GM12878 (cell line): ENCODE measurements at regions not wholly inside any gene's neighbourhood (a gene's known extent, or its start where the extent isn't known, plus 50 kb on each side); places are given as distances from the start of the nearest gene placed in this dataset.

Experiments used
- ATAC-seq: fragments of 200-7000 bp; cut with Tn5 transposase; 3 replicates; pipeline ENCODE4 v1.9.1; 2020; ENCODE audit warnings: mild to moderate bottlenecking, moderate library complexity
- BruUV-seq: library from RNA; stranded (reverse); fragments of 400-500 nt; replicated peaks from 2 replicates; lab custom pipeline; 2021; lab: Mats Ljungman, UMichigan
- CTCF ChIA-PET: fragments of 300-600 bp; sonication (Branson Sonifier 250); formaldehyde crosslinking; extraction: SDS; loops from one replicate; lab custom pipeline; 2021; ENCODE audit warnings: inconsistent platforms; lab: Yijun Ruan, JAX
- POLR2A ChIA-PET: fragments of 350-600 bp; formaldehyde crosslinking; extraction: SDS; loops from one replicate; lab custom pipeline; 2021; ENCODE audit warnings: inconsistent platforms; lab: Charles Lee
- RAD21 ChIA-PET: fragments of 300-600 bp; sonication (Branson Sonifier 250); formaldehyde crosslinking; loops from one replicate; lab custom pipeline; 2023; ENCODE audit warnings: antibody characterized with exemption; ENCODE audit not compliant: unreplicated experiment; lab: Charles Lee
- SMC1A ChIA-PET: fragments of 300-600 bp; sonication (Branson Sonifier 250); formaldehyde crosslinking; loops from one replicate; lab custom pipeline; 2023; ENCODE audit not compliant: unreplicated experiment, uncharacterized antibody; lab: Charles Lee
- DNase-seq: peaks from one replicate; pipeline ENCODE4 v3.0.0-alpha.2; 2011; ENCODE audit warnings: low read depth, low spot score
- FAIRE-seq: peaks from 3 replicates; lab custom pipeline; 2011; peaks lifted over from hg19 to GRCh38; lab: Jason Lieb, UNC
- H2AFZ ChIP-seq: 2 replicates; pipeline ENCODE4 v1.6.0; 2011; ENCODE audit warnings: low read depth, low read length, control low read depth; ENCODE audit not compliant: control insufficient read depth
- H3K27ac ChIP-seq: 2 replicates; pipeline ENCODE4 v1.5.1; 2011; ENCODE audit warnings: control low read depth; ENCODE audit not compliant: control insufficient read depth, insufficient read depth
- H3K27me3 ChIP-seq, 2 experiments: replicated peaks in 1 of 2; 2 replicates each; pipeline versions ENCODE4 v1.6.0 to v1.6.1; 2011; ENCODE audit warnings: low read length in 1 of 2; ENCODE audit not compliant: control insufficient read depth in 2 of 2, insufficient read depth in 2 of 2
- H3K36me3 ChIP-seq, 2 experiments: 2 replicates each; pipeline ENCODE4 v1.5.1; 2011; ENCODE audit warnings: low read length in 1 of 2; ENCODE audit not compliant: control insufficient read depth in 2 of 2, insufficient read depth in 2 of 2
- H3K4me1 ChIP-seq: 2 replicates; pipeline ENCODE4 v1.6.1; 2011; ENCODE audit warnings: mild to moderate bottlenecking, low read length, moderate library complexity, mixed read lengths; ENCODE audit not compliant: control insufficient read depth, insufficient read depth
- H3K4me2 ChIP-seq: 2 replicates; pipeline ENCODE4 v1.6.0; 2011; ENCODE audit warnings: control low read depth; ENCODE audit not compliant: control insufficient read depth, insufficient read depth
- H3K4me3 ChIP-seq: fragments of 200-600 bp; sonication (generic); 2 replicates; pipeline ENCODE4 v1.5.1; 2016
- H3K79me2 ChIP-seq: 2 replicates; pipeline ENCODE4 v1.6.0; 2011; ENCODE audit warnings: low read length; ENCODE audit not compliant: control insufficient read depth, insufficient read depth
- H3K9ac ChIP-seq: 2 replicates; pipeline ENCODE4 v1.8.0; 2011; ENCODE audit warnings: low read length, control low read depth, mixed read lengths; ENCODE audit not compliant: control insufficient read depth, insufficient read depth
- H3K9me3 ChIP-seq: replicated peaks from 3 replicates; pipeline ENCODE4 v1.5.1; 2011; ENCODE audit warnings: mild to moderate bottlenecking, low read length; ENCODE audit not compliant: control insufficient read depth, insufficient read depth
- H4K20me1 ChIP-seq: 2 replicates; pipeline ENCODE4 v1.6.0; 2011; ENCODE audit not compliant: control insufficient read depth, insufficient read depth
- RAD21 ChIP-seq: IDR thresholded peaks from 2 replicates; pipeline ENCODE4 v1.6.1; 2011; ENCODE audit warnings: mild to moderate bottlenecking, low read depth, low read length, moderate library complexity; ENCODE audit not compliant: insufficient read depth
- SIN3A ChIP-seq: IDR thresholded peaks from 2 replicates; pipeline ENCODE4 v1.6.1; 2012; ENCODE audit warnings: low read depth, low read length, improper control_type of control experiment
- TARDBP ChIP-seq: IDR thresholded peaks from 2 replicates; pipeline ENCODE4 v1.6.1; 2016; ENCODE audit warnings: borderline replicate concordance
- WGBS: methylation state at CpG from one replicate; pipeline ENCODE4 v1.1.6; 2016; ENCODE audit warnings: low lambda C conversion rate; ENCODE audit not compliant: insufficient replicate concordance, insufficient coverage; ENCODE audit errors: missing lambda C conversion rate; 5-methylcytosine and 5-hydroxymethylcytosine counted together
- in situ Hi-C: fragments of 300-500 bp; cut with MboI; formaldehyde crosslinking; loops from 9 replicates; pipeline ENCODE4 v1.14.3; 2018; ENCODE audit warnings: mixed read lengths
- intact Hi-C: fragments of 100-400 bp; cut with micrococcal nuclease; formaldehyde crosslinking; loops from one replicate; pipeline ENCODE4 v1.14.2; 2022; ENCODE audit not compliant: unreplicated experiment
- TF ChIP-seq, protein P1 (sequence below): fragments of 450-650 bp; IDR thresholded peaks from 2 replicates; pipeline ENCODE4 v1.6.1; 2017; ENCODE audit warnings: mild to moderate bottlenecking, moderate library complexity

DNA sequence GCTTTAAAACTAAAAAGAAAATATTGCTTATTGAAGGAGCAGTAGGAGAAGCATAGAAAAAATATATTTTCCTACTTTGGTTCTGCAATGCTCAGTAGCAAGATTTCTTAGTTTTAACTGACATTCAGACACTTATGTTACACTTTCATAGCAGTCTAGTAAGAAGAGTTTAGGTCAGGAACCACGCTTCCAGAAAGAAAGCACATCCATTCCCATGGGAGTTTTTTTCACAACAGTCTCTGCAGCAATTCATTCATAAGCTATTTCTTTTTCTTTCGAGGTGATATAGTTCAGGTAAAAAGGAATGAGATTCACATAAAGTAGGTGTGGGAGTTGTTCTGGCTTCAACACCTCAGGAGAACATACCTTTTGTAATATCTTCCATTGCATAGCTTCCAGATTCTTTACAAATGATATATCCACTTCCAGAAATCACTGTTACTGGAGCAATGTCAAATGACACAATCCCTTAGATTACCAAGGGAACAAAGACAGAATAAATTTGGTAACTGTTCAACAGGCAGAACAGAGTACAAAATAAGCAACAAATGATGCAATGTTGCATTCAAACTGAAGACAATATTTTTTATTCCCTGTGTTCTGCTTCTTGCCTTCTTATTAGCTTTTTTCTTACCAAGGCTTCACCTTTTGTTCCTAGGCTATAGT lies 95.2 kb upstream of the GULP1 start:
- CTCF ChIA-PET: interaction anchor here (1.5 kb wide), 1 partner anchor 8 kb away, joined by 3 read pairs; no protein-coding TSS in a partner anchor
- 30% methylated on average over 2 of the region's 2 CpGs for WGBS
- Histone ChIP-seq H3K36me3 (no peaks in the 10 kb centered on the region), H3K4me1 (no peaks in the 10 kb centered on the region), H3K4me3 (no peak overlapping the region), H3K79me2 (no peaks in the 10 kb centered on the region), H3K4me2 (no peak overlapping the region), H2AFZ (no peak overlapping the region), H3K27me3 (no peaks in the 10 kb centered on the region), H4K20me1 (no peaks in the 10 kb centered on the region), H3K9me3 (no peaks in the 10 kb centered on the region), H3K27ac (no peak overlapping the region), H3K9ac (no peak overlapping the region)
- no peak for DNase-seq
- POLR2A ChIA-PET: no interaction called here
- in situ Hi-C loops: no loop called here
- FAIRE-seq: no peak
- ATAC-seq: no peak
- intact Hi-C loops: no loop called here
- SMC1A ChIA-PET: no interaction called here
- RAD21 ChIA-PET: no interaction called here
- TF ChIP-seq SIN3A (no peak), TARDBP (no peak), RAD21 (no peak)
- TF ChIP-seq, protein P1, sequence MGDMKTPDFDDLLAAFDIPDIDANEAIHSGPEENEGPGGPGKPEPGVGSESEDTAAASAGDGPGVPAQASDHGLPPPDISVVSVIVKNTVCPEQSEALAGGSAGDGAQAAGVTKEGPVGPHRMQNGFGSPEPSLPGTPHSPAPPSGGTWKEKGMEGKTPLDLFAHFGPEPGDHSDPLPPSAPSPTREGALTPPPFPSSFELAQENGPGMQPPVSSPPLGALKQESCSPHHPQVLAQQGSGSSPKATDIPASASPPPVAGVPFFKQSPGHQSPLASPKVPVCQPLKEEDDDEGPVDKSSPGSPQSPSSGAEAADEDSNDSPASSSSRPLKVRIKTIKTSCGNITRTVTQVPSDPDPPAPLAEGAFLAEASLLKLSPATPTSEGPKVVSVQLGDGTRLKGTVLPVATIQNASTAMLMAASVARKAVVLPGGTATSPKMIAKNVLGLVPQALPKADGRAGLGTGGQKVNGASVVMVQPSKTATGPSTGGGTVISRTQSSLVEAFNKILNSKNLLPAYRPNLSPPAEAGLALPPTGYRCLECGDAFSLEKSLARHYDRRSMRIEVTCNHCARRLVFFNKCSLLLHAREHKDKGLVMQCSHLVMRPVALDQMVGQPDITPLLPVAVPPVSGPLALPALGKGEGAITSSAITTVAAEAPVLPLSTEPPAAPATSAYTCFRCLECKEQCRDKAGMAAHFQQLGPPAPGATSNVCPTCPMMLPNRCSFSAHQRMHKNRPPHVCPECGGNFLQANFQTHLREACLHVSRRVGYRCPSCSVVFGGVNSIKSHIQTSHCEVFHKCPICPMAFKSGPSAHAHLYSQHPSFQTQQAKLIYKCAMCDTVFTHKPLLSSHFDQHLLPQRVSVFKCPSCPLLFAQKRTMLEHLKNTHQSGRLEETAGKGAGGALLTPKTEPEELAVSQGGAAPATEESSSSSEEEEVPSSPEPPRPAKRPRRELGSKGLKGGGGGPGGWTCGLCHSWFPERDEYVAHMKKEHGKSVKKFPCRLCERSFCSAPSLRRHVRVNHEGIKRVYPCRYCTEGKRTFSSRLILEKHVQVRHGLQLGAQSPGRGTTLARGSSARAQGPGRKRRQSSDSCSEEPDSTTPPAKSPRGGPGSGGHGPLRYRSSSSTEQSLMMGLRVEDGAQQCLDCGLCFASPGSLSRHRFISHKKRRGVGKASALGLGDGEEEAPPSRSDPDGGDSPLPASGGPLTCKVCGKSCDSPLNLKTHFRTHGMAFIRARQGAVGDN: no peak
- BruUV-seq: no TSS peak
